K562 (cell line): ENCODE measurements at regions not wholly inside any gene's neighbourhood (a gene's known extent, or its start where the extent isn't known, plus 50 kb on each side); places are given as distances from the start of the nearest gene placed in this dataset.

ENCODE experiments used
- ATAC-seq: fragments of 200-7000 bp; cut with Tn5 transposase; 3 replicates; pipeline ENCODE4 v1.9.1; 2020; ENCODE audit warnings: moderate library complexity
- BruUV-seq: library from RNA; stranded (reverse); fragments of 400-500 nt; replicated peaks from 2 replicates; lab custom pipeline; 2021; lab: Mats Ljungman, UMichigan
- CTCF ChIA-PET: fragments of 300-600 bp; formaldehyde crosslinking; extraction: SDS; loops from one replicate; lab custom pipeline; 2021; ENCODE audit warnings: low intra/inter-chr PET ratio; lab: Yijun Ruan, JAX
- POLR2A ChIA-PET: fragments of 300-600, 350-650 bp; sonication (Branson Sonifier 250); formaldehyde crosslinking; extraction: SDS; loops from one replicate; lab custom pipeline; 2021; ENCODE audit warnings: antibody characterized with exemption, inconsistent platforms; lab: Yijun Ruan, JAX
- DNase-seq, 4 experiments: peaks; one replicate each; pipeline versions ENCODE4 v3.0.0 to v3.0.0-alpha.2; 2011 to 2018; ENCODE audit warnings: low spot score in 3 of 4, mixed read lengths in 3 of 4; ENCODE audit errors: extremely low read depth in 1 of 4
- FAIRE-seq: peaks from 2 replicates; lab custom pipeline; 2011; peaks lifted over from hg19 to GRCh38; lab: Jason Lieb, UNC
- H2AFZ ChIP-seq: 2 replicates; pipeline ENCODE4 v1.6.0; 2011; ENCODE audit warnings: low read depth, low read length, control low read depth, inconsistent platforms
- H3K27ac ChIP-seq: fragments of 200-600 bp; 3 replicates; pipeline ENCODE4 v1.8.0; 2011; ENCODE audit warnings: low read depth, mild to moderate bottlenecking, control low read depth, inconsistent platforms, low read length, moderate library complexity, mixed read lengths; ENCODE audit errors: extremely low read depth
- H3K27me3 ChIP-seq, 2 experiments: fragments of 300-600 bp in 1 of 2; 2 replicates in 1 of 2; 3 replicates in 1 of 2; pipeline versions ENCODE4 v1.6.0 to v1.8.0; 2011; ENCODE audit warnings: inconsistent platforms in 2 of 2, low read length in 2 of 2, mild to moderate bottlenecking in 1 of 2, mixed read lengths in 1 of 2, moderate library complexity in 1 of 2; ENCODE audit not compliant: control insufficient read depth in 2 of 2, insufficient read depth in 2 of 2
- H3K36me3 ChIP-seq: fragments of 300-600 bp; 3 replicates; pipeline ENCODE4 v1.8.0; 2011; ENCODE audit warnings: mild to moderate bottlenecking, low read length, inconsistent platforms; ENCODE audit not compliant: control insufficient read depth, insufficient read depth
- H3K4me1 ChIP-seq, 2 experiments: fragments of 200-600 bp in 1 of 2; replicated peaks in 1 of 2; 2 replicates in 1 of 2; 3 replicates in 1 of 2; pipeline versions ENCODE4 v1.5.1 to v1.8.0; 2011; ENCODE audit warnings: inconsistent platforms in 2 of 2, low read length in 2 of 2, mild to moderate bottlenecking in 1 of 2, mixed read lengths in 1 of 2, moderate library complexity in 1 of 2; ENCODE audit not compliant: control insufficient read depth in 2 of 2, insufficient read depth in 2 of 2
- H3K4me2 ChIP-seq: 2 replicates; pipeline ENCODE4 v1.6.1; 2011; ENCODE audit warnings: low read length, control low read depth, inconsistent platforms, mixed read lengths; ENCODE audit not compliant: insufficient read depth
- H3K4me3 ChIP-seq: fragments of 200-600 bp; sonication (generic), shearing (Covaris generic); 2 replicates; pipeline ENCODE4 v1.5.1; 2016; ENCODE audit warnings: control low read depth, inconsistent platforms
- H3K79me2 ChIP-seq: fragments of 200-600 bp; 3 replicates; pipeline ENCODE4 v1.8.0; 2011; ENCODE audit warnings: low read length, inconsistent platforms; ENCODE audit not compliant: control insufficient read depth, insufficient read depth
- H3K9ac ChIP-seq, 2 experiments: 2 replicates each; pipeline versions ENCODE4 v1.6.0 to v1.6.1; 2011; ENCODE audit warnings: low read depth in 2 of 2, low read length in 2 of 2, control low read depth in 1 of 2, inconsistent platforms in 1 of 2, mild to moderate bottlenecking in 1 of 2, mixed read lengths in 1 of 2; ENCODE audit not compliant: insufficient read depth in 1 of 2
- H3K9me1 ChIP-seq: one replicate; pipeline ENCODE4 v1.6.0; 2011; ENCODE audit warnings: inconsistent platforms, mild to moderate bottlenecking, low read length, moderate library complexity; ENCODE audit not compliant: control insufficient read depth, insufficient read depth
- H3K9me3 ChIP-seq: replicated peaks from 2 replicates; pipeline ENCODE4 v1.5.1; 2011; ENCODE audit warnings: low read depth, low read length, inconsistent platforms; ENCODE audit not compliant: control insufficient read depth, insufficient read depth
- H4K20me1 ChIP-seq: replicated peaks from 2 replicates; pipeline ENCODE4 v1.6.1; 2011; ENCODE audit warnings: low read length, inconsistent platforms, mixed read lengths; ENCODE audit not compliant: control insufficient read depth, insufficient read depth
- CHD1 ChIP-seq: fragments of 200-600 bp; sonication (generic); IDR thresholded peaks from one replicate; pipeline ENCODE4 v1.6.1; 2012; ENCODE audit warnings: mild to moderate bottlenecking, moderate library complexity, low read length, inconsistent platforms
- GABPA ChIP-seq: fragments of 200-800 bp; sonication (Bioruptor generic); conservative IDR thresholded peaks from 2 replicates; pipeline ENCODE4 v1.6.1; 2016; ENCODE audit warnings: low read depth, missing genetic modification characterization, missing compliant biosample characterization
- GMEB1 ChIP-seq: fragments of 250-450 bp; sonication (Bioruptor Pico); IDR thresholded peaks from 2 replicates; pipeline ENCODE4 v1.4.0; 2020; ENCODE audit warnings: mild to moderate bottlenecking
- HINFP ChIP-seq: fragments of 450-650 bp; conservative IDR thresholded peaks from 2 replicates; pipeline ENCODE4 v1.6.1; 2016; ENCODE audit warnings: missing genetic modification characterization, low read depth, mild to moderate bottlenecking, control low read depth, missing compliant biosample characterization
- IRF1 ChIP-seq: sonication (generic); formaldehyde crosslinking; IDR thresholded peaks from 2 replicates; pipeline ENCODE4 v1.8.0; 2022; ENCODE audit warnings: missing genetic modification reagents, mild to moderate bottlenecking, borderline replicate concordance
- KLF6 ChIP-seq: fragments of 250-450 bp; sonication (Bioruptor Pico); IDR thresholded peaks from 2 replicates; pipeline ENCODE4 v1.4.0; 2020; ENCODE audit warnings: mild to moderate bottlenecking, moderate library complexity, borderline replicate concordance
- NELFE ChIP-seq: IDR thresholded peaks from 2 replicates; pipeline ENCODE4 v1.6.1; 2011; ENCODE audit warnings: mild to moderate bottlenecking; ENCODE audit not compliant: insufficient read depth, insufficient read length
- RERE ChIP-seq: sonication (generic); formaldehyde crosslinking; IDR thresholded peaks from 2 replicates; pipeline ENCODE4 v1.8.0; 2023; ENCODE audit warnings: missing genetic modification reagents, mild to moderate bottlenecking, borderline replicate concordance
- YBX1 ChIP-seq: fragments of 450-650 bp; IDR thresholded peaks from 2 replicates; pipeline ENCODE4 v1.7.1; 2016; ENCODE audit warnings: mild to moderate bottlenecking
- WGBS: fragments of 100-300 bp; shearing (Covaris generic); methylation state at CpG from one replicate; pipeline ENCODE4 v1.1.6; 2016; ENCODE audit warnings: low coverage, mixed read lengths; ENCODE audit not compliant: insufficient coverage; ENCODE audit errors: missing lambda C conversion rate; 5-methylcytosine and 5-hydroxymethylcytosine counted together
- in situ Hi-C: fragments of 300-500 bp; cut with MboI; formaldehyde crosslinking; loops from 4 replicates; pipeline ENCODE4 v1.15.0; 2018; ENCODE audit warnings: inconsistent platforms, mixed read lengths
- intact Hi-C: fragments of 100-400 bp; cut with micrococcal nuclease; formaldehyde crosslinking; loops from 2 replicates; pipeline ENCODE4 v1.14.2; 2022

- no peak for TF ChIP-seq NELFE
These were observed 111.1 kb upstream of the CAB39 start (continued) for GRCh38 chr2:230601510-230601909.

GRCh38 chr2:230602562-230603230 is 109.9 kb upstream of the CAB39 start:
- no peaks in the 10 kb centered on the region for H3K36me3 ChIP-seq
- TF ChIP-seq IRF1 (CRISPR knock-in tag) (no peak), GMEB1 (CRISPR knock-in tag) (no peak), YBX1 (no peak), GABPA (0 out of 2 replicates have a peak, but pooled peaks have one; percentile 23), KLF6 (CRISPR knock-in tag) (no peak), HINFP (no peak), CHD1 (no peak), RERE (no peak)
- TF ChIP-seq, all 486 proteins: peak for 1
- Histone ChIP-seq H3K9me3 (no peaks in the 10 kb centered on the region), H3K27me3 (no peaks in the 10 kb centered on the region), H4K20me1 (no peaks in the 10 kb centered on the region), H3K9ac (no peak overlapping the region), H3K9me1 (no peaks in the 10 kb centered on the region), H3K4me3 (no peak overlapping the region), H3K79me2 (no peaks in the 10 kb centered on the region), H3K4me2 (no peak overlapping the region), H3K4me1 (no peaks in the 10 kb centered on the region), H2AFZ (peak overlapping the region; percentile 55; the same call in 1 of the 2 replicates), H3K27ac (no peak overlapping the region)
- no TSS peak for BruUV-seq
- intact Hi-C loops (loop anchor here (5.0 kb wide), 1 partner anchor 590 kb away; no protein-coding TSS in a partner anchor), in situ Hi-C loops (no loop called here)
- 49% methylated on average over 5 of the region's 7 CpGs for WGBS
- ATAC-seq = peak; percentile 66
- peak in 2 of 4 experiments; percentile 21 to 25 for DNase-seq
- CTCF ChIA-PET = no interaction called here
- no peak for FAIRE-seq
- POLR2A ChIA-PET = interaction anchor here (0.6 kb wide), 1 partner anchor 383 kb away, joined by 3 read pairs; the partner anchor contains the start of gene SP110
